ENCODE measurements at regions not wholly inside any gene's neighbourhood (a gene's known extent, or its start where the extent isn't known, plus 50 kb on each side); places are given as distances from the start of the nearest gene placed in this dataset.
"Not testable (repeated sequence)": the region's sequence is repeated elsewhere in the genome, so short reads cannot be mapped to it uniquely, and the experiment has no call there.

DNA sequence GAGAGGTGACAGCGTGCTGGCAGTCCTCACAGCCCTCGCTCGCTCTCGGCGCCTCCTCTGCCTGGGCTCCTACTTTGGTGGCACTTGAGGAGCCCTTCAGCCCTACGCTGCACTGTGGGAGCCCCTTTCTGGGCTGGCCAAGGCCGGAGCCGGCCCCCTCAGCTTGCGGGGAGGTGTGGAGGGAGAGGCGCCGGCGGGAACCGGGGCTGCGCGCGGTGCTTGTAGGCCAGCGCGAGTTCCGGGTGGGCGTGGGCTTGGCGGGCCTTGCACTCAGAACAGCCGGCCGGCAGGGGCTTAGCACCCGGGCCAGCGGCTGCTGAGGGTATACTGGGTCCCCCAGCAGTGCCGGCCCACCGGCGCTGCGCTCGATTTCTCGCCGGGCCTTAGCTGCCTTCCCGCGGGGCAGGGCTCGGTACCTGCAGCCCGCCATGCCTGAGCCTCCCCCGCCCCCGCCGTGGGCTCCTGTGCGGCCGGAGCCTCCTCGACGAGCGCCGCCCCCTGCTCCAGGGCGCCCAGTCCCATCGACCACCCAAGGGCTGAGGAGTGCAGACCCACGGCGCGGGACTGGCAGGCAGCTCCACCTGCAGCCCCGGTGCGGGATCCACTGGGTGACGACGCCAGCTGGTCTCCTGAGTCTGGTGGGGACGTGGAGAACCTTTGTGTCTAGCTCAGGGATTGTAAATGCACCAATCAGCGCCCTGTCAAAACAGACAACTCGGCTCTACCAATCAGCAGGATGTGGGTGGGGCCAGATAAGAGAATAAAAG lies 661.0 kb downstream of the ETNK1 start:
- not testable (repeated sequence) for TF ChIP-seq POLR2AphosphoS5 (IDR thresholded peaks at IDR 0.05); MXI1 (conservative IDR thresholded peaks at IDR 0.05; ENCODE audit: poor library complexity, severe bottlenecking); EZH2 (IDR thresholded peaks at IDR 0.05; ENCODE audit: borderline replicate concordance, insufficient read depth, low read length, poor library complexity, severe bottlenecking)
- TF ChIP-seq, protein P1, sequence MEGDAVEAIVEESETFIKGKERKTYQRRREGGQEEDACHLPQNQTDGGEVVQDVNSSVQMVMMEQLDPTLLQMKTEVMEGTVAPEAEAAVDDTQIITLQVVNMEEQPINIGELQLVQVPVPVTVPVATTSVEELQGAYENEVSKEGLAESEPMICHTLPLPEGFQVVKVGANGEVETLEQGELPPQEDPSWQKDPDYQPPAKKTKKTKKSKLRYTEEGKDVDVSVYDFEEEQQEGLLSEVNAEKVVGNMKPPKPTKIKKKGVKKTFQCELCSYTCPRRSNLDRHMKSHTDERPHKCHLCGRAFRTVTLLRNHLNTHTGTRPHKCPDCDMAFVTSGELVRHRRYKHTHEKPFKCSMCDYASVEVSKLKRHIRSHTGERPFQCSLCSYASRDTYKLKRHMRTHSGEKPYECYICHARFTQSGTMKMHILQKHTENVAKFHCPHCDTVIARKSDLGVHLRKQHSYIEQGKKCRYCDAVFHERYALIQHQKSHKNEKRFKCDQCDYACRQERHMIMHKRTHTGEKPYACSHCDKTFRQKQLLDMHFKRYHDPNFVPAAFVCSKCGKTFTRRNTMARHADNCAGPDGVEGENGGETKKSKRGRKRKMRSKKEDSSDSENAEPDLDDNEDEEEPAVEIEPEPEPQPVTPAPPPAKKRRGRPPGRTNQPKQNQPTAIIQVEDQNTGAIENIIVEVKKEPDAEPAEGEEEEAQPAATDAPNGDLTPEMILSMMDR (IDR thresholded peaks at IDR 0.05; ENCODE audit: poor library complexity, severe bottlenecking) = not testable (repeated sequence)
- TF ChIP-seq, protein P2, sequence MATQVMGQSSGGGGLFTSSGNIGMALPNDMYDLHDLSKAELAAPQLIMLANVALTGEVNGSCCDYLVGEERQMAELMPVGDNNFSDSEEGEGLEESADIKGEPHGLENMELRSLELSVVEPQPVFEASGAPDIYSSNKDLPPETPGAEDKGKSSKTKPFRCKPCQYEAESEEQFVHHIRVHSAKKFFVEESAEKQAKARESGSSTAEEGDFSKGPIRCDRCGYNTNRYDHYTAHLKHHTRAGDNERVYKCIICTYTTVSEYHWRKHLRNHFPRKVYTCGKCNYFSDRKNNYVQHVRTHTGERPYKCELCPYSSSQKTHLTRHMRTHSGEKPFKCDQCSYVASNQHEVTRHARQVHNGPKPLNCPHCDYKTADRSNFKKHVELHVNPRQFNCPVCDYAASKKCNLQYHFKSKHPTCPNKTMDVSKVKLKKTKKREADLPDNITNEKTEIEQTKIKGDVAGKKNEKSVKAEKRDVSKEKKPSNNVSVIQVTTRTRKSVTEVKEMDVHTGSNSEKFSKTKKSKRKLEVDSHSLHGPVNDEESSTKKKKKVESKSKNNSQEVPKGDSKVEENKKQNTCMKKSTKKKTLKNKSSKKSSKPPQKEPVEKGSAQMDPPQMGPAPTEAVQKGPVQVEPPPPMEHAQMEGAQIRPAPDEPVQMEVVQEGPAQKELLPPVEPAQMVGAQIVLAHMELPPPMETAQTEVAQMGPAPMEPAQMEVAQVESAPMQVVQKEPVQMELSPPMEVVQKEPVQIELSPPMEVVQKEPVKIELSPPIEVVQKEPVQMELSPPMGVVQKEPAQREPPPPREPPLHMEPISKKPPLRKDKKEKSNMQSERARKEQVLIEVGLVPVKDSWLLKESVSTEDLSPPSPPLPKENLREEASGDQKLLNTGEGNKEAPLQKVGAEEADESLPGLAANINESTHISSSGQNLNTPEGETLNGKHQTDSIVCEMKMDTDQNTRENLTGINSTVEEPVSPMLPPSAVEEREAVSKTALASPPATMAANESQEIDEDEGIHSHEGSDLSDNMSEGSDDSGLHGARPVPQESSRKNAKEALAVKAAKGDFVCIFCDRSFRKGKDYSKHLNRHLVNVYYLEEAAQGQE (IDR thresholded peaks at IDR 0.05; ENCODE audit: borderline replicate concordance) = not testable (repeated sequence)

Measured in neural cell (in vitro differentiated cells).